DMS79 (cell line): ENCODE measurements at regions not wholly inside any gene's neighbourhood (a gene's known extent, or its start where the extent isn't known, plus 50 kb on each side); places are given as distances from the start of the nearest gene placed in this dataset.

Source experiments
- DNase-seq: peaks from one replicate; lab custom pipeline; 2025; lab: John Stamatoyannopoulos, UW

- DNase-seq: no peak
Observed at GRCh38 chr13:26989261-26989956, 182.2 kb downstream of the USP12 start.

GRCh38 chr13:26988059-26988769 is 183.4 kb downstream of the USP12 start:
- no peak for DNase-seq

- no peak for DNase-seq
Observed at GRCh38 chr13:26987486-26988013, 184.1 kb downstream of the USP12 start.

GRCh38 chr13:26985285-26985878 is 186.2 kb downstream of the USP12 start:
- DNase-seq: no peak

- DNase-seq: no peak
Observed at GRCh38 chr13:26984337-26984736, 187.3 kb downstream of the USP12 start.

- DNase-seq: no peak
Observed at GRCh38 chr13:26983543-26984320, 187.9 kb downstream of the USP12 start.

GRCh38 chr13:26980099-26981031 is 191.2 kb downstream of the USP12 start:
- DNase-seq: no peak

- no peak for DNase-seq
Observed at GRCh38 chr13:26979334-26979733, 192.3 kb downstream of the USP12 start.

- no peak for DNase-seq
Observed at GRCh38 chr13:26978081-26978860, 193.3 kb downstream of the USP12 start.

GRCh38 chr13:26977541-26977940 is 194.1 kb downstream of the USP12 start:
- DNase-seq: no peak

GRCh38 chr13:26976313-26976712 is 195.3 kb downstream of the USP12 start:
- no peak for DNase-seq

GRCh38 chr13:26973946-26974345 is 197.7 kb downstream of the USP12 start:
- DNase-seq: no peak

- DNase-seq: no peak
Observed at GRCh38 chr13:26973295-26973694, 198.3 kb downstream of the USP12 start.

- DNase-seq: peak; percentile 7
Observed at GRCh38 chr13:26971990-26972887, 199.4 kb downstream of the USP12 start.

GRCh38 chr13:26968431-26969341 is 202.9 kb downstream of the USP12 start:
- DNase-seq: no peak

GRCh38 chr13:26967119-26968038 is 204.2 kb downstream of the USP12 start:
- no peak for DNase-seq

- DNase-seq: no peak
Observed at GRCh38 chr13:26966701-26967080, 204.9 kb downstream of the USP12 start.
